Pulmonary artery endothelial cell (primary cell): ENCODE measurements at regions not wholly inside any gene's neighbourhood (a gene's known extent, or its start where the extent isn't known, plus 50 kb on each side); places are given as distances from the start of the nearest gene placed in this dataset.
"Not testable (repeated sequence)": the region's sequence is repeated elsewhere in the genome, so short reads cannot be mapped to it uniquely, and the experiment has no call there.

Experiments used
- DNase-seq: peaks from one replicate; pipeline ENCODE4 v3.0.0-alpha.2; 2011; ENCODE audit warnings: low read depth, low spot score

- no peak for DNase-seq
Observed at GRCh38 chr4:114287079-114287696, 307.7 kb upstream of the ARSJ start.

- no peak for DNase-seq
Observed at GRCh38 chr4:114296126-114296525, 302.5 kb upstream of the UGT8 start.

GRCh38 chr4:114302472-114302871, 296.1 kb upstream of the UGT8 start:
- DNase-seq = no peak

- no peak for DNase-seq
Observed at GRCh38 chr4:114304046-114304445, 294.6 kb upstream of the UGT8 start.

- DNase-seq = no peak
Observed at GRCh38 chr4:114304567-114304966, 294.0 kb upstream of the UGT8 start.

GRCh38 chr4:114306946-114307345, 291.7 kb upstream of the UGT8 start:
- DNase-seq = no peak

GRCh38 chr4:114310296-114310925, 288.2 kb upstream of the UGT8 start:
- no peak for DNase-seq

GRCh38 chr4:114311787-114312186, 286.8 kb upstream of the UGT8 start:
- no peak for DNase-seq

GRCh38 chr4:114312338-114312737, 286.3 kb upstream of the UGT8 start:
- DNase-seq = no peak

GRCh38 chr4:114316789-114317188, 281.8 kb upstream of the UGT8 start:
- DNase-seq = no peak

GRCh38 chr4:114317564-114317963, 281.0 kb upstream of the UGT8 start:
- no peak for DNase-seq

- DNase-seq = no peak
Observed at GRCh38 chr4:114318309-114318708, 280.3 kb upstream of the UGT8 start.

- DNase-seq = no peak
Observed at GRCh38 chr4:114320126-114320525, 278.5 kb upstream of the UGT8 start.

GRCh38 chr4:114321366-114321765, 277.2 kb upstream of the UGT8 start:
- DNase-seq = no peak

- DNase-seq = no peak
Observed at GRCh38 chr4:114323841-114324240, 274.8 kb upstream of the UGT8 start.

- no peak for DNase-seq
Observed at GRCh38 chr4:114326358-114326757, 272.2 kb upstream of the UGT8 start.

GRCh38 chr4:114332119-114332518, 266.5 kb upstream of the UGT8 start:
- no peak for DNase-seq

- not testable (repeated sequence) for DNase-seq
Observed at GRCh38 chr4:114334363-114334762, 264.2 kb upstream of the UGT8 start.

GRCh38 chr4:114334884-114335330, 263.7 kb upstream of the UGT8 start:
- no peak for DNase-seq

GRCh38 chr4:114335339-114335738, 263.3 kb upstream of the UGT8 start:
- DNase-seq = no peak

- no peak for DNase-seq
Observed at GRCh38 chr4:114343015-114343414, 255.6 kb upstream of the UGT8 start.

GRCh38 chr4:114349543-114350175, 248.9 kb upstream of the UGT8 start:
- DNase-seq = no peak

- DNase-seq = no peak
Observed at GRCh38 chr4:114358901-114359300, 239.7 kb upstream of the UGT8 start.
